GM12878 (cell line): ENCODE measurements at regions not wholly inside any gene's neighbourhood (a gene's known extent, or its start where the extent isn't known, plus 50 kb on each side); places are given as distances from the start of the nearest gene placed in this dataset.

Source experiments
- ATAC-seq: fragments of 200-7000 bp; cut with Tn5 transposase; 3 replicates; pipeline ENCODE4 v1.9.1; 2020; ENCODE audit warnings: mild to moderate bottlenecking, moderate library complexity
- BruUV-seq: library from RNA; stranded (reverse); fragments of 400-500 nt; replicated peaks from 2 replicates; lab custom pipeline; 2021; lab: Mats Ljungman, UMichigan
- CTCF ChIA-PET: fragments of 300-600 bp; sonication (Branson Sonifier 250); formaldehyde crosslinking; extraction: SDS; loops from one replicate; lab custom pipeline; 2021; ENCODE audit warnings: inconsistent platforms; lab: Yijun Ruan, JAX
- POLR2A ChIA-PET: fragments of 350-600 bp; formaldehyde crosslinking; extraction: SDS; loops from one replicate; lab custom pipeline; 2021; ENCODE audit warnings: inconsistent platforms; lab: Charles Lee
- RAD21 ChIA-PET: fragments of 300-600 bp; sonication (Branson Sonifier 250); formaldehyde crosslinking; loops from one replicate; lab custom pipeline; 2023; ENCODE audit warnings: antibody characterized with exemption; ENCODE audit not compliant: unreplicated experiment; lab: Charles Lee
- SMC1A ChIA-PET: fragments of 300-600 bp; sonication (Branson Sonifier 250); formaldehyde crosslinking; loops from one replicate; lab custom pipeline; 2023; ENCODE audit not compliant: unreplicated experiment, uncharacterized antibody; lab: Charles Lee
- DNase-seq: peaks from one replicate; pipeline ENCODE4 v3.0.0-alpha.2; 2011; ENCODE audit warnings: low read depth, low spot score
- FAIRE-seq: peaks from 3 replicates; lab custom pipeline; 2011; peaks lifted over from hg19 to GRCh38; lab: Jason Lieb, UNC
- H2AFZ ChIP-seq: 2 replicates; pipeline ENCODE4 v1.6.0; 2011; ENCODE audit warnings: low read depth, low read length, control low read depth; ENCODE audit not compliant: control insufficient read depth
- H3K27ac ChIP-seq: 2 replicates; pipeline ENCODE4 v1.5.1; 2011; ENCODE audit warnings: control low read depth; ENCODE audit not compliant: control insufficient read depth, insufficient read depth
- H3K27me3 ChIP-seq, 2 experiments: replicated peaks in 1 of 2; 2 replicates each; pipeline versions ENCODE4 v1.6.0 to v1.6.1; 2011; ENCODE audit warnings: low read length in 1 of 2; ENCODE audit not compliant: control insufficient read depth in 2 of 2, insufficient read depth in 2 of 2
- H3K36me3 ChIP-seq, 2 experiments: 2 replicates each; pipeline ENCODE4 v1.5.1; 2011; ENCODE audit warnings: low read length in 1 of 2; ENCODE audit not compliant: control insufficient read depth in 2 of 2, insufficient read depth in 2 of 2
- H3K4me1 ChIP-seq: 2 replicates; pipeline ENCODE4 v1.6.1; 2011; ENCODE audit warnings: mild to moderate bottlenecking, low read length, moderate library complexity, mixed read lengths; ENCODE audit not compliant: control insufficient read depth, insufficient read depth
- H3K4me2 ChIP-seq: 2 replicates; pipeline ENCODE4 v1.6.0; 2011; ENCODE audit warnings: control low read depth; ENCODE audit not compliant: control insufficient read depth, insufficient read depth
- H3K4me3 ChIP-seq: fragments of 200-600 bp; sonication (generic); 2 replicates; pipeline ENCODE4 v1.5.1; 2016
- H3K79me2 ChIP-seq: 2 replicates; pipeline ENCODE4 v1.6.0; 2011; ENCODE audit warnings: low read length; ENCODE audit not compliant: control insufficient read depth, insufficient read depth
- H3K9ac ChIP-seq: 2 replicates; pipeline ENCODE4 v1.8.0; 2011; ENCODE audit warnings: low read length, control low read depth, mixed read lengths; ENCODE audit not compliant: control insufficient read depth, insufficient read depth
- H3K9me3 ChIP-seq: replicated peaks from 3 replicates; pipeline ENCODE4 v1.5.1; 2011; ENCODE audit warnings: mild to moderate bottlenecking, low read length; ENCODE audit not compliant: control insufficient read depth, insufficient read depth
- H4K20me1 ChIP-seq: 2 replicates; pipeline ENCODE4 v1.6.0; 2011; ENCODE audit not compliant: control insufficient read depth, insufficient read depth
- BCLAF1 ChIP-seq: fragments of 450-650 bp; IDR thresholded peaks from 2 replicates; pipeline ENCODE4 v1.6.1; 2017; ENCODE audit warnings: antibody characterized with exemption, mild to moderate bottlenecking, moderate library complexity
- NFIC ChIP-seq: IDR thresholded peaks from 2 replicates; pipeline ENCODE4 v1.6.1; 2012; ENCODE audit warnings: low read depth, mild to moderate bottlenecking, inconsistent platforms, low read length, moderate library complexity
- NFXL1 ChIP-seq: fragments of 450-650 bp; IDR thresholded peaks from 2 replicates; pipeline ENCODE4 v1.6.1; 2017; ENCODE audit warnings: antibody characterized with exemption, mild to moderate bottlenecking, borderline replicate concordance
- NFYA ChIP-seq: IDR thresholded peaks from 2 replicates; pipeline ENCODE4 v1.6.1; 2011; ENCODE audit warnings: low read depth, mild to moderate bottlenecking, low read length, improper control_type of control experiment, borderline replicate concordance
- POLR2A ChIP-seq: IDR thresholded peaks from 2 replicates; pipeline ENCODE4 v1.6.1; 2011; ENCODE audit warnings: low read depth, mild to moderate bottlenecking, low read length
- ZBTB11 ChIP-seq: fragments of 450-650 bp; formaldehyde crosslinking; IDR thresholded peaks from 2 replicates; pipeline ENCODE4 v1.5.0; 2022; ENCODE audit warnings: mild to moderate bottlenecking, missing genetic modification characterization
- ZNF207 ChIP-seq: fragments of 450-650 bp; IDR thresholded peaks from 2 replicates; pipeline ENCODE4 v1.6.1; 2014; ENCODE audit warnings: antibody characterized with exemption, mild to moderate bottlenecking, borderline replicate concordance
- WGBS: methylation state at CpG from one replicate; pipeline ENCODE4 v1.1.6; 2016; ENCODE audit warnings: low lambda C conversion rate; ENCODE audit not compliant: insufficient replicate concordance, insufficient coverage; ENCODE audit errors: missing lambda C conversion rate; 5-methylcytosine and 5-hydroxymethylcytosine counted together
- in situ Hi-C: fragments of 300-500 bp; cut with MboI; formaldehyde crosslinking; loops from 9 replicates; pipeline ENCODE4 v1.14.3; 2018; ENCODE audit warnings: mixed read lengths
- intact Hi-C: fragments of 100-400 bp; cut with micrococcal nuclease; formaldehyde crosslinking; loops from one replicate; pipeline ENCODE4 v1.14.2; 2022; ENCODE audit not compliant: unreplicated experiment

- no peak overlapping the region for H3K9ac ChIP-seq
- DNase-seq (no peak), FAIRE-seq (no peak), ATAC-seq (no peak)
- no peak overlapping the region for H2AFZ ChIP-seq
- in situ Hi-C loops (no loop called here), intact Hi-C loops (no loop called here)
- ChIA-PET RAD21 (interaction anchor here (0.9 kb wide), 1 partner anchor 33 kb away, joined by 3 read pairs; no protein-coding TSS in a partner anchor), SMC1A (no interaction called here), CTCF (interaction anchor here (0.6 to 1.5 kb wide), 2 partner anchors 10 to 32 kb away, joined by 3 to 4 read pairs; no protein-coding TSS in a partner anchor), POLR2A (no interaction called here)
- no peak overlapping the region for H3K4me3 ChIP-seq
- no peaks in the 10 kb centered on the region for H3K36me3 ChIP-seq
- no peaks in the 10 kb centered on the region for H4K20me1 ChIP-seq
- WGBS = 42% methylated on average over 8 of the region's 8 CpGs
- no peak for TF ChIP-seq NFYA
- no peak for TF ChIP-seq ZNF207
- TF ChIP-seq BCLAF1 = no peak
- TF ChIP-seq NFIC = no peak
- TF ChIP-seq POLR2A = no peak
- no peak for TF ChIP-seq NFXL1
- no peak for TF ChIP-seq ZBTB11 (CRISPR knock-in tag)
- H3K27ac ChIP-seq = no peak overlapping the region
- H3K4me2 ChIP-seq = no peak overlapping the region
- BruUV-seq = no TSS peak
- peaks cover 0 to 11% of the 10 kb centered on the region in 2 experiments; a peak in 2 of 4 replicates for H3K27me3 ChIP-seq
- no peaks in the 10 kb centered on the region for H3K79me2 ChIP-seq
- H3K9me3 ChIP-seq = no peaks in the 10 kb centered on the region
- peaks cover 7% of the 10 kb centered on the region for H3K4me1 ChIP-seq
These were observed 57.0 kb upstream of the PFKP start for GRCh38 chr10:3010334-3010733.
